GM12801 (cell line): ENCODE measurements at regions not wholly inside any gene's neighbourhood (a gene's known extent, or its start where the extent isn't known, plus 50 kb on each side); places are given as distances from the start of the nearest gene placed in this dataset.

Experiments used
- CTCF ChIP-seq: IDR thresholded peaks from one replicate; pipeline ENCODE4 v1.5.1; 2011; ENCODE audit warnings: control low read depth; ENCODE audit not compliant: insufficient read length; ENCODE audit errors: extremely low read depth

- TF ChIP-seq CTCF = no peak
Observed at GRCh38 chr1:30027247-30027646, 696.1 kb downstream of the MATN1 start.

GRCh38 chr1:30024411-30025195 is 698.8 kb downstream of the MATN1 start:
- TF ChIP-seq CTCF = no peak

GRCh38 chr1:30023339-30024022 is 699.9 kb downstream of the MATN1 start:
- TF ChIP-seq CTCF = no peak

- no peak for TF ChIP-seq CTCF
Observed at GRCh38 chr1:30014031-30014430, 709.4 kb downstream of the MATN1 start.

- TF ChIP-seq CTCF = no peak
Observed at GRCh38 chr1:30012455-30013440, 710.6 kb downstream of the MATN1 start.

- no peak for TF ChIP-seq CTCF
Observed at GRCh38 chr1:30011970-30012369, 711.4 kb downstream of the MATN1 start.
